22Rv1 (cell line): ENCODE measurements at regions not wholly inside any gene's neighbourhood (a gene's known extent, or its start where the extent isn't known, plus 50 kb on each side); places are given as distances from the start of the nearest gene placed in this dataset.

Source experiments
- ZFX ChIP-seq: fragments of 450-650 bp; IDR thresholded peaks from 2 replicates; pipeline ENCODE4 v1.6.1; 2017; ENCODE audit warnings: antibody characterized with exemption, borderline replicate concordance
- TF ChIP-seq, protein P1 (sequence below): fragments of 450-650 bp; IDR thresholded peaks from 2 replicates; pipeline ENCODE4 v1.5.1; 2017; ENCODE audit warnings: mild to moderate bottlenecking

DNA sequence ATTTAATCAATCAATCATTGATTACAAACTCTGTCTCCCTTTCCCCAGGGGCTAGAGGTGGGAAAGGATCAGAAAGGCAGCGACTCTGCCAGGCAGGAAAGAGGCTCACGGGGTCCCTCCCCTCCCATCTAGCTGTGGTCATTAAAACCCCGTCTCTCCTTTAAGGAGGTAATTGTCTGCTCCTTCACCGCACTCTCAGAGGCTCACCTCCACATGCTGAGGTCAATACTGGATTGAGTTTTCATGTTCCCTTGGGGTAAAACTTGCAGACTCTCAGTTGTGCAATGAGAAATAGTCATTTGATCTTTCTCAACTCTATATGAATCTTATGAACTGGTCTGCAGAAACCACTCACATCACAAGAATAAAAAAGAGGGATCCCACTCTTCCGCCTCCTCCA, 368.8 kb downstream of the ADRA2A start:
- TF ChIP-seq, protein P1, sequence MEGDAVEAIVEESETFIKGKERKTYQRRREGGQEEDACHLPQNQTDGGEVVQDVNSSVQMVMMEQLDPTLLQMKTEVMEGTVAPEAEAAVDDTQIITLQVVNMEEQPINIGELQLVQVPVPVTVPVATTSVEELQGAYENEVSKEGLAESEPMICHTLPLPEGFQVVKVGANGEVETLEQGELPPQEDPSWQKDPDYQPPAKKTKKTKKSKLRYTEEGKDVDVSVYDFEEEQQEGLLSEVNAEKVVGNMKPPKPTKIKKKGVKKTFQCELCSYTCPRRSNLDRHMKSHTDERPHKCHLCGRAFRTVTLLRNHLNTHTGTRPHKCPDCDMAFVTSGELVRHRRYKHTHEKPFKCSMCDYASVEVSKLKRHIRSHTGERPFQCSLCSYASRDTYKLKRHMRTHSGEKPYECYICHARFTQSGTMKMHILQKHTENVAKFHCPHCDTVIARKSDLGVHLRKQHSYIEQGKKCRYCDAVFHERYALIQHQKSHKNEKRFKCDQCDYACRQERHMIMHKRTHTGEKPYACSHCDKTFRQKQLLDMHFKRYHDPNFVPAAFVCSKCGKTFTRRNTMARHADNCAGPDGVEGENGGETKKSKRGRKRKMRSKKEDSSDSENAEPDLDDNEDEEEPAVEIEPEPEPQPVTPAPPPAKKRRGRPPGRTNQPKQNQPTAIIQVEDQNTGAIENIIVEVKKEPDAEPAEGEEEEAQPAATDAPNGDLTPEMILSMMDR: no peak
- no peak for TF ChIP-seq ZFX
